OCI-LY3 (cell line): ENCODE measurements at regions not wholly inside any gene's neighbourhood (a gene's known extent, or its start where the extent isn't known, plus 50 kb on each side); places are given as distances from the start of the nearest gene placed in this dataset.

Source experiments
- H2AFZ ChIP-seq: fragments of 200-600, 300-600 bp; shearing (Covaris generic); 2 replicates; pipeline ENCODE4 v1.6.0; 2014; ENCODE audit warnings: antibody characterized with exemption, low read depth, low read length
- H3K27ac ChIP-seq: fragments of 200-600, 300-600 bp; sonication (generic); 2 replicates; pipeline ENCODE4 v1.5.1; 2014; ENCODE audit warnings: mild to moderate bottlenecking, low read length, moderate library complexity, mixed read lengths
- H3K27me3 ChIP-seq: fragments of 200-600, 300-600 bp; sonication (generic); 2 replicates; pipeline ENCODE4 v1.6.1; 2014; ENCODE audit warnings: low read depth, low read length, mixed read lengths
- H3K36me3 ChIP-seq: fragments of 200-600, 300-600 bp; sonication (generic); replicated peaks from 2 replicates; pipeline ENCODE3; 2014; ENCODE audit warnings: low read depth, low read length, mixed read lengths
- H3K4me1 ChIP-seq: fragments of 300-600, 200-600 bp; sonication (generic); 2 replicates; pipeline ENCODE4 v1.6.1; 2014; ENCODE audit warnings: low read length, mixed read lengths
- H3K4me2 ChIP-seq: fragments of 200-600, 300-600 bp; sonication (generic); 2 replicates; pipeline ENCODE4 v1.6.1; 2014; ENCODE audit warnings: low read length, mixed read lengths
- H3K4me3 ChIP-seq: fragments of 300-600, 200-600 bp; sonication (generic); 2 replicates; pipeline ENCODE4 v1.5.1; 2014; ENCODE audit warnings: antibody characterized with exemption, mild to moderate bottlenecking, low read length, moderate library complexity
- H3K79me2 ChIP-seq: fragments of 300-600, 200-600 bp; shearing (Covaris generic); 2 replicates; pipeline ENCODE4 v1.6.1; 2014; ENCODE audit warnings: mild to moderate bottlenecking, low read length, mixed read lengths
- H3K9ac ChIP-seq: fragments of 300-600, 200-600 bp; shearing (Covaris generic); 2 replicates; pipeline ENCODE4 v1.6.0; 2014; ENCODE audit warnings: mild to moderate bottlenecking, low read length, moderate library complexity
- H3K9me3 ChIP-seq: fragments of 200-600, 300-600 bp; shearing (Covaris generic); 2 replicates; pipeline ENCODE4 v1.6.1; 2014; ENCODE audit warnings: low read length, mixed read lengths; ENCODE audit not compliant: insufficient read depth
- H4K20me1 ChIP-seq: fragments of 200-600, 300-600 bp; sonication (generic); 2 replicates; pipeline ENCODE4 v1.6.1; 2016; ENCODE audit warnings: low read length, mixed read lengths; ENCODE audit not compliant: insufficient read depth
- CTCF ChIP-seq: fragments of 200-600, 300-600 bp; sonication (generic); IDR thresholded peaks from 2 replicates; pipeline ENCODE4 v1.5.1; 2014; ENCODE audit warnings: antibody characterized with exemption, low read length, low read depth
- EZH2phosphoT487 ChIP-seq: fragments of 200-600 bp; shearing (Covaris generic); IDR thresholded peaks from 2 replicates; pipeline ENCODE4 v1.6.1; 2018; ENCODE audit warnings: antibody characterized with exemption, mixed run types, low read depth

GRCh38 chr2:104026725-104027124 is 827.2 kb upstream of the POU3F3 start:
- H3K36me3 ChIP-seq: no peaks in the 10 kb centered on the region
- no peak overlapping the region for H3K9ac ChIP-seq
- H3K27me3 ChIP-seq: no peaks in the 10 kb centered on the region
- H4K20me1 ChIP-seq: no peaks in the 10 kb centered on the region
- no peaks in the 10 kb centered on the region for H3K9me3 ChIP-seq
- H3K79me2 ChIP-seq: no peaks in the 10 kb centered on the region
- no peak overlapping the region for H3K27ac ChIP-seq
- H3K4me1 ChIP-seq: no peaks in the 10 kb centered on the region
- TF ChIP-seq CTCF: no peak
- TF ChIP-seq EZH2phosphoT487: no peak
- no peak overlapping the region for H3K4me2 ChIP-seq
- no peak overlapping the region for H3K4me3 ChIP-seq
- no peak overlapping the region for H2AFZ ChIP-seq

GRCh38 chr2:104027321-104027720 is 826.6 kb upstream of the POU3F3 start:
- Histone ChIP-seq H4K20me1 (no peaks in the 10 kb centered on the region), H3K9ac (no peak overlapping the region), H3K79me2 (no peaks in the 10 kb centered on the region), H3K4me3 (no peak overlapping the region), H3K27me3 (no peaks in the 10 kb centered on the region), H3K36me3 (no peaks in the 10 kb centered on the region), H3K4me1 (no peaks in the 10 kb centered on the region), H3K9me3 (no peaks in the 10 kb centered on the region), H3K27ac (no peak overlapping the region), H3K4me2 (no peak overlapping the region), H2AFZ (no peak overlapping the region)
- TF ChIP-seq CTCF (no peak), EZH2phosphoT487 (no peak)

GRCh38 chr2:104028061-104028460 is 825.9 kb upstream of the POU3F3 start:
- H3K4me3 ChIP-seq: no peak overlapping the region
- no peaks in the 10 kb centered on the region for H3K79me2 ChIP-seq
- no peak overlapping the region for H3K4me2 ChIP-seq
- H2AFZ ChIP-seq: no peak overlapping the region
- H3K9ac ChIP-seq: no peak overlapping the region
- no peak overlapping the region for H3K27ac ChIP-seq
- H3K9me3 ChIP-seq: no peaks in the 10 kb centered on the region
- H3K36me3 ChIP-seq: no peaks in the 10 kb centered on the region
- no peaks in the 10 kb centered on the region for H3K4me1 ChIP-seq
- no peak for TF ChIP-seq CTCF
- no peak for TF ChIP-seq EZH2phosphoT487
- H3K27me3 ChIP-seq: no peaks in the 10 kb centered on the region
- no peaks in the 10 kb centered on the region for H4K20me1 ChIP-seq

GRCh38 chr2:104033399-104033798 is 820.5 kb upstream of the POU3F3 start:
- Histone ChIP-seq H2AFZ (no peak overlapping the region), H3K79me2 (no peaks in the 10 kb centered on the region), H3K36me3 (no peaks in the 10 kb centered on the region), H3K4me2 (no peak overlapping the region), H3K4me1 (no peaks in the 10 kb centered on the region), H3K9me3 (no peaks in the 10 kb centered on the region), H3K27ac (no peak overlapping the region), H3K27me3 (no peaks in the 10 kb centered on the region), H4K20me1 (no peaks in the 10 kb centered on the region), H3K9ac (no peak overlapping the region), H3K4me3 (no peak overlapping the region)
- TF ChIP-seq EZH2phosphoT487: no peak
- TF ChIP-seq CTCF: peak; percentile 69
